HEK293 (cell line): ENCODE measurements at regions not wholly inside any gene's neighbourhood (a gene's known extent, or its start where the extent isn't known, plus 50 kb on each side); places are given as distances from the start of the nearest gene placed in this dataset.

Experiments used
- GLI4 ChIP-seq: fragments of 450-650 bp; formaldehyde crosslinking; IDR thresholded peaks from 2 replicates; pipeline ENCODE4 v1.5.1; 2016; ENCODE audit warnings: missing biosample characterization, missing genetic modification characterization
- PBX3 ChIP-seq: sonication (generic); formaldehyde crosslinking; IDR thresholded peaks from 2 replicates; pipeline ENCODE4 v1.8.1; 2022; ENCODE audit warnings: mild to moderate bottlenecking, moderate library complexity, missing genetic modification reagents
- SALL2 ChIP-seq: fragments of 450-650 bp; formaldehyde crosslinking; IDR thresholded peaks from 2 replicates; pipeline ENCODE4 v1.5.0; 2017; ENCODE audit warnings: missing biosample characterization, mild to moderate bottlenecking, missing genetic modification characterization, borderline replicate concordance
- ZBTB17 ChIP-seq: fragments of 450-650 bp; formaldehyde crosslinking; IDR thresholded peaks from 2 replicates; pipeline ENCODE4 v1.5.1; 2016; ENCODE audit warnings: missing biosample characterization, missing genetic modification characterization
- ZBTB8A ChIP-seq: fragments of 450-650 bp; formaldehyde crosslinking; IDR thresholded peaks from 2 replicates; pipeline ENCODE4 v1.5.1; 2016; ENCODE audit warnings: missing biosample characterization, missing genetic modification characterization
- ZFP41 ChIP-seq: fragments of 450-650 bp; formaldehyde crosslinking; IDR thresholded peaks from 2 replicates; pipeline ENCODE4 v1.5.1; 2016; ENCODE audit warnings: missing biosample characterization, missing genetic modification characterization, borderline replicate concordance
- ZNF292 ChIP-seq: fragments of 450-650 bp; formaldehyde crosslinking; IDR thresholded peaks from 2 replicates; pipeline ENCODE4 v1.5.1; 2016; ENCODE audit warnings: low read depth, missing biosample characterization, missing genetic modification characterization, borderline replicate concordance
- ZNF350 ChIP-seq: fragments of 450-650 bp; formaldehyde crosslinking; IDR thresholded peaks from 2 replicates; pipeline ENCODE4 v1.5.0; 2017; ENCODE audit warnings: missing biosample characterization, mild to moderate bottlenecking, missing genetic modification characterization
- ZNF629 ChIP-seq: fragments of 450-650 bp; formaldehyde crosslinking; IDR thresholded peaks from 2 replicates; pipeline ENCODE4 v1.5.1; 2017; ENCODE audit warnings: missing biosample characterization, missing genetic modification characterization
- TF ChIP-seq, protein P1 (sequence below): fragments of 450-650 bp; formaldehyde crosslinking; IDR thresholded peaks from 2 replicates; pipeline ENCODE4 v1.5.1; 2016; ENCODE audit warnings: missing biosample characterization, missing genetic modification characterization
- TF ChIP-seq, protein P2 (sequence below): fragments of 450-650 bp; formaldehyde crosslinking; IDR thresholded peaks from 2 replicates; pipeline ENCODE4 v1.5.1; 2016; ENCODE audit warnings: missing biosample characterization, missing genetic modification characterization

DNA sequence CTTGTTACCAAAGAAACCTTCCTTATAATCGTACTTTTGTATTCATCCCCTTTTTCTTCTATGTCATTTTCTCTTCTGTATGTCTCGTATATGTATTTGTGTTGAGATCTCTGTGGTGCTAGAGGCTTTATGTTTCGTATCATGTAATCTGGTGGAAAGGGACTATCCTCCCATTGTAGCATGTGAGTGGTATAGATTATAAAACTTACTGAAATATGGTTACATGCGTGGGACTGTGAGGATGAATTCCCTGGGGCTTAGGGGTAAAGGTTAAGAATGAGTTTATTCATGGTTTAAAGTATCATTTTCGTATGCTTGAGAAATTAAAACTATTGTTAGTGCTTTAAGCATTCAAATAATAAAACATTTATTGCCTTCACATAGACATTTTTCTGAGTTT lies 141.9 kb downstream of the ANKRD7 start:
- TF ChIP-seq, protein P1, sequence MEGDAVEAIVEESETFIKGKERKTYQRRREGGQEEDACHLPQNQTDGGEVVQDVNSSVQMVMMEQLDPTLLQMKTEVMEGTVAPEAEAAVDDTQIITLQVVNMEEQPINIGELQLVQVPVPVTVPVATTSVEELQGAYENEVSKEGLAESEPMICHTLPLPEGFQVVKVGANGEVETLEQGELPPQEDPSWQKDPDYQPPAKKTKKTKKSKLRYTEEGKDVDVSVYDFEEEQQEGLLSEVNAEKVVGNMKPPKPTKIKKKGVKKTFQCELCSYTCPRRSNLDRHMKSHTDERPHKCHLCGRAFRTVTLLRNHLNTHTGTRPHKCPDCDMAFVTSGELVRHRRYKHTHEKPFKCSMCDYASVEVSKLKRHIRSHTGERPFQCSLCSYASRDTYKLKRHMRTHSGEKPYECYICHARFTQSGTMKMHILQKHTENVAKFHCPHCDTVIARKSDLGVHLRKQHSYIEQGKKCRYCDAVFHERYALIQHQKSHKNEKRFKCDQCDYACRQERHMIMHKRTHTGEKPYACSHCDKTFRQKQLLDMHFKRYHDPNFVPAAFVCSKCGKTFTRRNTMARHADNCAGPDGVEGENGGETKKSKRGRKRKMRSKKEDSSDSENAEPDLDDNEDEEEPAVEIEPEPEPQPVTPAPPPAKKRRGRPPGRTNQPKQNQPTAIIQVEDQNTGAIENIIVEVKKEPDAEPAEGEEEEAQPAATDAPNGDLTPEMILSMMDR, result no peak
- no peak for TF ChIP-seq ZBTB17 (tag by site-specific recombination)
- no peak for TF ChIP-seq ZBTB8A
- TF ChIP-seq ZFP41 (tag by site-specific recombination), result no peak
- TF ChIP-seq ZNF350, result no peak
- no peak for TF ChIP-seq SALL2
- no peak for TF ChIP-seq ZNF292
- no peak for TF ChIP-seq PBX3 (CRISPR knock-in tag)
- TF ChIP-seq GLI4 (tag by site-specific recombination), result no peak
- TF ChIP-seq ZNF629 (tag by site-specific recombination), result no peak
- TF ChIP-seq, protein P2, sequence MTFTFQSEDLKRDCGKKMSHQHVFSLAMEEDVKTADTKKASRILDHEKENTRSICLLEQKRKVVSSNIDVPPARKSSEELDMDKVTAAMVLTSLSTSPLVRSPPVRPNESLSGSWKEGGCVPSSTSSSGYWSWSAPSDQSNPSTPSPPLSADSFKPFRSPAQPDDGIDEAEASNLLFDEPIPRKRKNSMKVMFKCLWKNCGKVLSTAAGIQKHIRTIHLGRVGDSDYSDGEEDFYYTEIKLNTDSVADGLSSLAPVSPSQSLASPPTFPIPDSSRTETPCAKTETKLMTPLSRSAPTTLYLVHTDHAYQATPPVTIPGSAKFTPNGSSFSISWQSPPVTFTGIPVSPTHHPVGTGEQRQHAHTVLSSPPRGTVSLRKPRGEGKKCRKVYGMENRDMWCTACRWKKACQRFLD (tag by site-specific recombination), result no peak
